WERI-Rb-1 (cell line): ENCODE measurements at regions not wholly inside any gene's neighbourhood (a gene's known extent, or its start where the extent isn't known, plus 50 kb on each side); places are given as distances from the start of the nearest gene placed in this dataset.

Experiments
- DNase-seq: peaks from one replicate; pipeline ENCODE4 v3.0.0-alpha.2; 2020
- H3K27ac ChIP-seq: fragments of 250-450 bp; sonication (Bioruptor Pico); 2 replicates; pipeline ENCODE4 v1.5.1; 2020; ENCODE audit warnings: mild to moderate bottlenecking, moderate library complexity
- H3K27me3 ChIP-seq: fragments of 250-450 bp; sonication (Bioruptor Pico); 2 replicates; pipeline ENCODE4 v1.5.1; 2021; ENCODE audit warnings: mild to moderate bottlenecking, low read depth, moderate library complexity; ENCODE audit not compliant: insufficient read depth, severe bottlenecking
- H3K36me3 ChIP-seq: fragments of 250-450 bp; sonication (Bioruptor Pico); 2 replicates; pipeline ENCODE4 v1.5.1; 2020; ENCODE audit warnings: mild to moderate bottlenecking, moderate library complexity
- H3K4me3 ChIP-seq: 2 replicates; pipeline ENCODE4 v1.5.1; 2011; ENCODE audit warnings: low read depth, mild to moderate bottlenecking, control low read depth, low read length
- H3K9me3 ChIP-seq: fragments of 250-450 bp; sonication (Bioruptor Pico); 2 replicates; pipeline ENCODE4 v1.5.1; 2021; ENCODE audit warnings: mild to moderate bottlenecking, moderate library complexity; ENCODE audit not compliant: severe bottlenecking
- CTCF ChIP-seq: IDR thresholded peaks from 2 replicates; pipeline ENCODE4 v1.5.1; 2011; ENCODE audit warnings: low read depth, mild to moderate bottlenecking, control low read depth, inconsistent platforms, low read length

- Histone ChIP-seq H3K27me3 (no peaks in the 10 kb centered on the region), H3K4me3 (no peak overlapping the region), H3K9me3 (no peaks in the 10 kb centered on the region), H3K27ac (no peak overlapping the region), H3K36me3 (no peaks in the 10 kb centered on the region)
- no peak for DNase-seq
- TF ChIP-seq CTCF: no peak
These were observed 610.7 kb downstream of the PLPP3 start for GRCh38 chr1:55968661-55969060.

GRCh38 chr1:55965981-55966461, 613.3 kb downstream of the PLPP3 start:
- H3K9me3 ChIP-seq: no peaks in the 10 kb centered on the region
- no peak overlapping the region for H3K4me3 ChIP-seq
- H3K27me3 ChIP-seq: no peaks in the 10 kb centered on the region
- DNase-seq: no peak
- no peak overlapping the region for H3K27ac ChIP-seq
- no peaks in the 10 kb centered on the region for H3K36me3 ChIP-seq
- no peak for TF ChIP-seq CTCF

- H3K36me3 ChIP-seq: no peaks in the 10 kb centered on the region
- no peak for TF ChIP-seq CTCF
- H3K9me3 ChIP-seq: no peaks in the 10 kb centered on the region
- no peaks in the 10 kb centered on the region for H3K27me3 ChIP-seq
- H3K4me3 ChIP-seq: no peak overlapping the region
- DNase-seq: no peak
- H3K27ac ChIP-seq: no peak overlapping the region
These were observed 616.9 kb downstream of the PLPP3 start for GRCh38 chr1:55962472-55962871.

GRCh38 chr1:55959136-55959548, 620.2 kb downstream of the PLPP3 start:
- TF ChIP-seq CTCF: no peak
- no peaks in the 10 kb centered on the region for H3K36me3 ChIP-seq
- H3K4me3 ChIP-seq: no peak overlapping the region
- no peak overlapping the region for H3K27ac ChIP-seq
- H3K27me3 ChIP-seq: no peaks in the 10 kb centered on the region
- DNase-seq: no peak
- no peaks in the 10 kb centered on the region for H3K9me3 ChIP-seq

GRCh38 chr1:55958498-55958897, 620.9 kb downstream of the PLPP3 start:
- no peak overlapping the region for H3K4me3 ChIP-seq
- H3K36me3 ChIP-seq: no peaks in the 10 kb centered on the region
- H3K27me3 ChIP-seq: no peaks in the 10 kb centered on the region
- H3K9me3 ChIP-seq: no peaks in the 10 kb centered on the region
- DNase-seq: no peak
- H3K27ac ChIP-seq: no peak overlapping the region
- no peak for TF ChIP-seq CTCF

- Histone ChIP-seq H3K4me3 (no peak overlapping the region), H3K9me3 (no peaks in the 10 kb centered on the region), H3K36me3 (no peaks in the 10 kb centered on the region), H3K27ac (no peak overlapping the region), H3K27me3 (no peaks in the 10 kb centered on the region)
- no peak for DNase-seq
- TF ChIP-seq CTCF: no peak
These were observed 622.1 kb downstream of the PLPP3 start for GRCh38 chr1:55957276-55957675.
